Ascending aorta (tissue), 2 donors: ENCODE measurements at regions not wholly inside any gene's neighbourhood (a gene's known extent, or its start where the extent isn't known, plus 50 kb on each side); places are given as distances from the start of the nearest gene placed in this dataset.
"Not testable (repeated sequence)": the region's sequence is repeated elsewhere in the genome, so short reads cannot be mapped to it uniquely, and the experiment has no call there.

Experiments
- DNase-seq, 2 donors: peaks; one replicate each; pipeline ENCODE4 v3.0.0-alpha.2; 2019; ENCODE audit warnings: low spot score in 2 of 2
- H3K27ac ChIP-seq, 2 donors: fragments of 200-600 bp; sonication (generic); one replicate each; pipeline ENCODE4 v1.5.1; 2016 to 2017; ENCODE audit warnings: mild to moderate bottlenecking in 1 of 2
- H3K27me3 ChIP-seq: fragments of 200-600 bp; sonication (generic); one replicate; pipeline ENCODE4 v1.5.1; 2017
- H3K36me3 ChIP-seq, 2 donors: fragments of 200-600 bp; sonication (generic); one replicate each; pipeline ENCODE4 v1.5.1; 2016
- H3K4me1 ChIP-seq, 2 donors: fragments of 200-600 bp; sonication (generic); one replicate each; pipeline ENCODE4 v1.5.1; 2016 to 2017; ENCODE audit warnings: mild to moderate bottlenecking in 1 of 2
- H3K4me3 ChIP-seq, 2 donors: fragments of 200-600 bp; sonication (generic); one replicate each; pipeline ENCODE4 v1.5.1; 2016 to 2017; ENCODE audit warnings: mild to moderate bottlenecking in 1 of 2
- H3K9me3 ChIP-seq, 2 donors: fragments of 200-600 bp; sonication (generic); one replicate each; pipeline ENCODE4 v1.5.1; 2016
- intact Hi-C: fragments of 100-400 bp; cut with DNase I; formaldehyde crosslinking; loops from one replicate; pipeline ENCODE4 v1.15.1; 2023
- TF ChIP-seq, protein P1 (sequence below), 3 experiments: fragments of 200-600 bp in 2 of 3; fragments of 450-650 bp in 1 of 3; sonication (generic) in 2 of 3; IDR thresholded peaks; one replicate each; pipeline ENCODE4 v1.5.1; 2016 to 2019; ENCODE audit warnings: antibody characterized with exemption in 3 of 3, mild to moderate bottlenecking in 1 of 3, moderate library complexity in 1 of 3

DNA sequence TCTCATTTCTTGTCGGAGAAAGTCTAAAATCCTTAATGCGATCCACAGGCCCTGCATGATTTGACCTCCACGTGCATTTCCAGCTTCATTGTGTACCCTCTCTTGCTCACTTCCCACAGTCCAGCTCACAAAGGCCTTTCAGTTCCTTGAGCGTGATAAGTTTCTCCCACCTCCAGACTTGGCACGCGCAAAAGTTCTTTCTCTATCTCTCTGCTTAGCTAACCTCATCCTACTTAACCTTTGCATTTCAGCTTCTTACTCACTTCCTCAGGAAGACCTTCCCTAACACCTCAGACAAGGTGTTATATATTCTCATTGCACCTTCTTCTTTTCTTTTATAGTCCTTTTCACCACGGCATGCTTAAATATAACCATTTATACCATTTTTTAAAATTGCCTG, 124.8 kb upstream of the XPO1 start:
- H3K36me3 ChIP-seq = no peaks in the 10 kb centered on the region
- no peak overlapping the region for H3K27ac ChIP-seq
- peaks cover 0 to 5% of the 10 kb centered on the region in 2 donors for H3K4me1 ChIP-seq
- intact Hi-C loops = no loop called here
- no peak for DNase-seq
- TF ChIP-seq, protein P1, sequence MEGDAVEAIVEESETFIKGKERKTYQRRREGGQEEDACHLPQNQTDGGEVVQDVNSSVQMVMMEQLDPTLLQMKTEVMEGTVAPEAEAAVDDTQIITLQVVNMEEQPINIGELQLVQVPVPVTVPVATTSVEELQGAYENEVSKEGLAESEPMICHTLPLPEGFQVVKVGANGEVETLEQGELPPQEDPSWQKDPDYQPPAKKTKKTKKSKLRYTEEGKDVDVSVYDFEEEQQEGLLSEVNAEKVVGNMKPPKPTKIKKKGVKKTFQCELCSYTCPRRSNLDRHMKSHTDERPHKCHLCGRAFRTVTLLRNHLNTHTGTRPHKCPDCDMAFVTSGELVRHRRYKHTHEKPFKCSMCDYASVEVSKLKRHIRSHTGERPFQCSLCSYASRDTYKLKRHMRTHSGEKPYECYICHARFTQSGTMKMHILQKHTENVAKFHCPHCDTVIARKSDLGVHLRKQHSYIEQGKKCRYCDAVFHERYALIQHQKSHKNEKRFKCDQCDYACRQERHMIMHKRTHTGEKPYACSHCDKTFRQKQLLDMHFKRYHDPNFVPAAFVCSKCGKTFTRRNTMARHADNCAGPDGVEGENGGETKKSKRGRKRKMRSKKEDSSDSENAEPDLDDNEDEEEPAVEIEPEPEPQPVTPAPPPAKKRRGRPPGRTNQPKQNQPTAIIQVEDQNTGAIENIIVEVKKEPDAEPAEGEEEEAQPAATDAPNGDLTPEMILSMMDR (IDR thresholded peaks at IDR 0.05) = no peak
- no peaks in the 10 kb centered on the region for H3K9me3 ChIP-seq
- H3K27me3 ChIP-seq = no peaks in the 10 kb centered on the region
- no peak overlapping the region for H3K4me3 ChIP-seq

DNA sequence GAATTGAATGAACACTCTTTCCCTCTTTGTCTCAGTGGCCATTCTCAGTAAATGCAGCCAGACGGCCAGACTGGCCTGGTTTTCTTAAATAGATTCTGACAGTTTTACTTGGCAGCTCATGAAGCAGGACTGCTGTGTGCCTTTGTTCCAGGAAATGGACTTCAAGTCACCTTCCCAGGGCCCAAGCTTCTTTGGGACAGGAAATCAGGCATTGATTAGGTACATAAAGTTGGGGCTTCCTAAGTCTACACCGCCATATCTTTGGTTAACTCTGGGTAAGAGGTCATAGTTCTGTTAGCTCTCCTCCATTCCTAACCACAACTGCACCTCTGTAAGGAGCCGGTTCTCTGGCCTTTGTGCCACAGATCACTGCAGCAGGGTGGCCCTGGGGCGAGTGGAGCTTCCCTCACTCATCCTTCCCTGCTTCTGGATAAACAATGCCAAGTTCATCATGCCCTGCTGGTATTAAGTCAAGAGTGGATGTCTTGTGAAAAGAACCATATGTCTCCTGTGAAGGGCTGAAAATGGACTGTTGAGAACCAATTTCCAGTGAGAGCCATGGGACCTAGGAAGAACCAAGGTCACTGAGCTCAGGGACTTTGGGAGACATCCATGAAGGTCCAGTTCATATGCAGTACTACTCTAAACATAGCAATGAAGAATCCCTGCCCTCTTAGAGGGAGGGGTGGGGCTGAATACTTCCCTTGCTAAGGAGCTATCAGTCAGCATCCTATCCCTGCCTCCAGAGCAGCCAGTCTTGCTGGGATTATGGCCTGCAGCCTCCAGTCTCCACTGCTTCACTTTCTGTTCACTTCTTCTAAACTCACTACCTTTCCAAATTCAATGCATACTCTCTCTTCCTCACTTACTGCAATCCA, 122.6 kb upstream of the XPO1 start:
- H3K27ac ChIP-seq = peak overlapping the region; percentile 4 to 11
- intact Hi-C loops = no loop called here

DNA sequence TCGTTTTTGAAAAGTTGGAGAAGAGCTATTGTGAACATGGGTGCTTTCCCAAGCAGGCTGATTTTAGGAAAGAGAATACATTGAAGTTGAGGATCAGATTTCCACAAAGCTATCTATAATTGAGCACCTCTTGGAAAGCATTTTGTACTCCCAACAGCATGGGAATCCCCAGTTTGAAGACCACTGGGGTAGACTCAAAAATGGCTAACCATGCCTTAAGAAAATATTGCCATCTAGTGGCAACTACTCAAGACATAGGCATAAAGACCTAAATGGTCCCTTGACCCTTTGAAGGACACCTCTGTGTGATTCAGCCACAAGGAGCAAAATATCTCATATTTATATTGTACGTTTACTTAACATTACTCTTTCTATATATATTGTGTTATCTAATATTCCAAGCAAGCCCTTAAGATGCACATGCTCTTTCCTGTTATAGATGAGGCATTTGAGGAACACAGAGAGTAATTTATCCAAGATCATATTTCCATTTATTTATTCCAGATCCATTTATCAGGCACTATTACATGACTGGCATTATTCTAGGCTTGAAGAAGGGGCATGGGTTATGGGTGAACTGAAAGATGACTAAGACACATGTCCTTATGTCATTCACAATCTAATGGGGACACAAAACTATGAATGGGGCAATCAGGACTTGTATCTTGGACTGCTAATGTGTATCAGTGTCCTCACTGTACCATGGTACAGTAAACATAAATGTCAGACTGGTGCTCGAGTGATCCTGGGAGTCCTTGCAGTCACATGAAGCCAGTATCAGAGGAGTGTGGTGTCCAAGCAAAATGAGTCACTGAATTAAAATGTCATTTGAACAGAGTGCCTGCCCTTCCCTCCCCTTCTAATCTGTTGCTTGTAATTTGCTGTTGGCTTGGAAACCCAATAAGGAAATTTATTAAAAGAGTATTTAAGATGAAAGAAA, 121.0 kb upstream of the XPO1 start:
- Histone ChIP-seq H3K9me3 (no peaks in the 10 kb centered on the region), H3K36me3 (no peaks in the 10 kb centered on the region), H3K4me3 (no peak overlapping the region), H3K4me1 (peaks cover 0 to 5% of the 10 kb centered on the region in 2 donors), H3K27ac (no peak overlapping the region), H3K27me3 (no peaks in the 10 kb centered on the region)
- no peak for DNase-seq
- TF ChIP-seq, protein P1 (IDR thresholded peaks at IDR 0.05) = peak in 2 of 3 experiments; percentile 13 to 37
- intact Hi-C loops = no loop called here

More for the DNA sequence above, 122.6 kb upstream of the XPO1 start:
- no peak overlapping the region for H3K4me3 ChIP-seq
- H3K4me1 ChIP-seq = peaks cover 0 to 5% of the 10 kb centered on the region in 2 donors
- no peaks in the 10 kb centered on the region for H3K27me3 ChIP-seq
- no peaks in the 10 kb centered on the region for H3K36me3 ChIP-seq
- TF ChIP-seq, protein P1 (IDR thresholded peaks at IDR 0.05) = no peak
- no peaks in the 10 kb centered on the region for H3K9me3 ChIP-seq
- no peak for DNase-seq

DNA sequence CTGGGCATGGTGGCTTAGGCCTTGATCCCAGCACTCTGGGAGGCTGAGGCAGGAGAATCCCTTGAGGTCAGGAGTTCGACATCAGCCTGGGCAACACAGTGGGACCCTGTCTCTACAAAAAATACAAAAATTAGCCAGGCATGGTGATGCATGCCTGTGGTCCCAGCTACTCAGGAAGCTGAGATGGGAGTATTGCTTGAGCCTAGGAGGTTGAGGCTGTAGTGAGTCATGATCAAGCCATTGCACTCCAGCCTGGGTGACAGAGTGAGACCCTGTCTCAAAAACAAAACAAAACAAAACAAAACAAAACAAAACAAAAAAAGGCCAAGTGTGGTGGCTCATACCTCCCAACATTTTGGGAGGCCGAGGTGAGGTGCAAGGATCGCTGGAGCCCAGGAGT, 111.8 kb upstream of the XPO1 start:
- DNase-seq, H3K27ac ChIP-seq, H3K27me3 ChIP-seq, H3K36me3 ChIP-seq, intact Hi-C loops, H3K4me1 ChIP-seq, H3K4me3 ChIP-seq, H3K9me3 ChIP-seq: not testable (repeated sequence)

DNA sequence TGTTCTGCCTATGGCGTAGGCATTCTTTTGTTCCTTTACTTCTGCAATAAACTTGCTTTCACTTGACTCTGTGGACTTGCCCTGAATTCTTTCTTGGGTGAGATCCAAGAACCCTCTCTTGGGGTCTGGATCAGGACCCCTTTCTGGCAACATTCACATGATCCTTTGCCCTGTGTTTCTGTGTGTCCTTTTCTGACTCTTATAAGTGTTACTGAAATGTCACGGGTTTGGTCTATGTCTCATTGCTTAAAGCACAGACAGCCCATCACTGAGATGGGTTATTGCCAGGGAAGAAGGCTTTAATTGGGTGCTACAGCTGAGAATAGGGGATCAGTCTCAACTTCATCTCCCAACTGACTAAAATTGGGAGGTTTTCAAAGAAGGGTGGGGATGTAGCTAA, 110.9 kb upstream of the XPO1 start:
- TF ChIP-seq, protein P1 (IDR thresholded peaks at IDR 0.05) = no peak
- intact Hi-C loops = no loop called here
- Histone ChIP-seq H3K4me1 (no peaks in the 10 kb centered on the region), H3K4me3 (no peak overlapping the region), H3K36me3 (no peaks in the 10 kb centered on the region), H3K27me3 (no peaks in the 10 kb centered on the region), H3K9me3 (no peaks in the 10 kb centered on the region), H3K27ac (no peak overlapping the region)
- no peak for DNase-seq

DNA sequence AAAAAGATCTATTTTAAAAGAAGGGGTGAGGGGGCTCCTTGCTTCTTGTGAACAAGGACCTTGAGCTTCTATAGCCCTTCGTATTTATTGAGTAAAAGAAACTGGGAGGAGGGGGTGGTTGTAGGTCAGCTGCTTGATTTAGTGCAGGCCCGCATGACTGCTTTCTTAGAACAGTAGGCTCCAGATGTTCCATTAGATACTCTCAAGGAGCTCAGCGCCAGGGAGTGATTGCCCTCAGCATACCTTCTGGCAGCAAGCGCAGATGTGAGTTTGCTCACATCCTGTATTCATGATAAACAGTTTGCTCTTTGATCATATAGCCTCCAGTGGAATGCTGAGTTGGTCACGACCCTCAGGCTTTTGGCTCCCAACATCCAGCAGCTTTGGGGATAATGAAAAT, 108.9 kb upstream of the XPO1 start:
- Histone ChIP-seq H3K27me3 (no peaks in the 10 kb centered on the region), H3K4me1 (no peaks in the 10 kb centered on the region), H3K36me3 (no peaks in the 10 kb centered on the region), H3K9me3 (no peaks in the 10 kb centered on the region), H3K4me3 (no peak overlapping the region), H3K27ac (no peak overlapping the region)
- TF ChIP-seq, protein P1 (IDR thresholded peaks at IDR 0.05) = no peak
- DNase-seq = no peak
- intact Hi-C loops = no loop called here
